GM21529 (cell line): ENCODE measurements at regions not wholly inside any gene's neighbourhood (a gene's known extent, or its start where the extent isn't known, plus 50 kb on each side); places are given as distances from the start of the nearest gene placed in this dataset.
"Not testable (repeated sequence)": the region's sequence is repeated elsewhere in the genome, so short reads cannot be mapped to it uniquely, and the experiment has no call there.

Source experiments
- ATAC-seq: cut with Tn5 transposase; IDR thresholded peaks from one replicate; pipeline ENCODE4 v1.9.1; 2021; ENCODE audit not compliant: unreplicated experiment

- ATAC-seq, result no peak
Observed at GRCh38 chr5:4013106-4013898, 417.7 kb downstream of the IRX1 start.

DNA sequence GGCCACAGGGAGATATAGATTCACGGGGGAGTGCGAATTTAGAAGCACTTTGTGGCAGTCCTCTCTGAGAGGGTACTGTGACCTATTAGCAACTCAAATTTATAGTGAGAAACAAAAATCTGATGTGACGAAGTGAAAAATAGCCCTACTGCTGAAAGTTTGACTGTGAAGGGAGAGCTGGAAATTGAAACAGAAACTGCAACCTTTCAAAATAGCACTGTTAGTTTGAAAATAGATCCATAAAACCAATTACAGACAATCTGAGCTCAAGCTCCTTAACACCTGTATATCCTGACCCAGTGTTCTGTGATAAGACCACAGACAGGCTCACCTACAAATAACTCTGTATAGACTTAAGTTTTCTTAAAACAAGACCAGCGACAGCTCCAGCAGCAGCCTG is 420.1 kb downstream of the IRX1 start:
- ATAC-seq, result no peak

GRCh38 chr5:4017076-4017803 is 421.6 kb downstream of the IRX1 start:
- ATAC-seq, result no peak

- no peak for ATAC-seq
Observed at GRCh38 chr5:4018007-4018406, 422.4 kb downstream of the IRX1 start.

DNA sequence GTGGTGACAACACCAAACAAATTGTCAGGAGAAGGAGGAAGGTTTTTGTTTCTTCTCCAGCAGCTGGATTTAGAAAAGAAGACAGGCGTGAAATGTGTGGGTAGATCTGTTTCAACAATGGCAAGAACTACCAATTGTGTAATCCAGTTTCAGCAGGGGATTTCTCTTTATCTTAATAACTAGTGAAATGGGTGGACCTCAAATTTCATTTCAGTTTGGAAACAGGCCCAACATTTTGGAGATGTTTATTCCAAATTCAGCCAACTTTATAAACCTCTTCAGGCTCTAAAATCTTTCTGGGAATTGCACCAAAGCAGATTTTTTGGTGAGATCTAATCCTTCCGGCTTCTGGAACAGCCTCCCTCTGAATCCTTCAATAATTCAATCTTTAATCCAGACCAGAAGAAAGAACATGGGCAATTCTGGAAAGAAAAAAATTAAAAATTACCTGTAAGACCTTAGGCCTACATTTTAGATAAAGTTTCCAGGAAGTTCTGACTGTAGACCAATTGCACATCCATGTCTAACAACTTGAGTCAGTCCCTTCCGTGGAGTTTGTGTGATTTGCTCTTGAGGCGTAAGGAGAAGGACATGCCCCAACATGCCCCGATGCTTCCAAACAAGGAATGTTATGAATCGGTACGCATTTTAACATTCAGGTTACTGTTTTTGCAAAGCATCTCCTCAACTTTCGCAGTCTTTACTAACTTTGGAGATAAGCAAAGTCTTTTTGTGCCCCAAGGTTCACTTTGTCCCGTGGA is 423.6 kb downstream of the IRX1 start:
- ATAC-seq, result no peak

DNA sequence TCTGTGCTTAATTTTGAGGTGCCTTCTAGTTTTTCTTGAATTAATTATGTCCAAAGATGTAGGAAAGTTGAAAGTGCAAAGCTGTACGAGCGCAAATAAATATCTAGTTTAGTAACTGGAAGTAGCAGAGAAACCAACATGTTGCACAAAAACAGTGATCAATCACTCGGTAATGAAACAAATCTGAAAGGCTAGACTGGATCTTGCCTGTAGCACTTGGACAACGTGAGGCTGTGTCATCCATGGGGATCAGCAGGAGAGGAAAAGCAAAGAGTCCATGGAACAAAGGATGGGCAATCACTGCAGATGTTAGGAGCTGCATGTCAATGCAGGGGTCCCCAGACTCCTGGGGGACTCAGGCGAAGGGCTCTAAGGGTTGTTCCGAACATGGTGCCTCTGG is 424.2 kb downstream of the IRX1 start:
- no peak for ATAC-seq

- no peak for ATAC-seq
Observed at GRCh38 chr5:4020400-4020799, 424.8 kb downstream of the IRX1 start.

GRCh38 chr5:4022056-4022670 is 426.5 kb downstream of the IRX1 start:
- ATAC-seq, result no peak

- no peak for ATAC-seq
Observed at GRCh38 chr5:4023091-4023752, 427.6 kb downstream of the IRX1 start.

GRCh38 chr5:4023753-4024335 is 428.2 kb downstream of the IRX1 start:
- no peak for ATAC-seq

DNA sequence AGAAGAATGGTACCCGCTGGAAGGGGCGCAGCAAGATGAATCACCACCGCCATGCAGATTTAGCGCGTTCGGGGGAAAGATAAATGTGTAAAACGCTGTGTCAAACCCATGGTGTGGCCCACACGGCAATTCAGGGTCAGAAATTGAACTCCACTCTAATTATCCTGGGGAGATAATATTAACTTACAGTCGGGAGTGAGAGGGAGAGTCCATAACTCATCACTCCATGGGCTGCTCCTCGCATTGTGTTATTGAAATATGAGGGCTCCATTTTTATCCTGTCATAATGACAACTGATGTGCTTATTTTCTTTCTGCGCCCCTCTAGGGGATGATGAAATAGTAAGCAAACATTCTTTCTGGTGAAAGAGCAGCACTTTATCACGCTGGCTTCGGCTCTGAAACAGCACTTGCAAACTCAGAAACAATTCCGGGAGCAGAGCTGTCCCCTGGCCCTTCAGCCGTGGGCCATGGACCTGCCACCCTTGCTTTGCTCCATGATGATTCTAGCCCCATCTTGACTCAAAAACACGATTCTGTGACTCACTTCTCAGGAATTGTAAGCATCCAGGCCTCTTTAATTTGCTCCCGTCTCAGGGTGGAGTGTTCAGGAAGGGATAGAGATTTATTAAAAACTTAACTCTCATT is 431.6 kb downstream of the IRX1 start:
- ATAC-seq, result no peak

GRCh38 chr5:4028384-4028783 is 432.8 kb downstream of the IRX1 start:
- no peak for ATAC-seq

GRCh38 chr5:4033546-4033945 is 437.9 kb downstream of the IRX1 start:
- not testable (repeated sequence) for ATAC-seq

DNA sequence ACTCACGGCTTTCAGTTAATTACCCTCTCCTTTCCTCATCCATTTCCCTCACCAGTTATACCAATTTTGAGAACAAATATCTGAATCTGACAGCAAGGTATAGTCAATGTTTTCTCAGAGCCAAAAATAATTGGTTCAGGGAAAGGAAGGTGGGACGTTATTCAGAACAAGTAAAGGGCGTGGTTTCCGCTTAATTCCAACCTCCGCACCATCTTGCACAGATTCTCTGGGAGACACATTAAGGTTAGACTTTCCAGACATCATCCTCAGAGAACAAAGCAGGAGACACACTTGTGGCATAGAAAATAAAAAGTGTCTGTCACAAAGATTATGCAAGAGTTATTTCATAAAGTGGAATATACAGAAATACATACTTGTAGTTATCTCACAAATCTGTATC is 441.2 kb downstream of the IRX1 start:
- no peak for ATAC-seq

DNA sequence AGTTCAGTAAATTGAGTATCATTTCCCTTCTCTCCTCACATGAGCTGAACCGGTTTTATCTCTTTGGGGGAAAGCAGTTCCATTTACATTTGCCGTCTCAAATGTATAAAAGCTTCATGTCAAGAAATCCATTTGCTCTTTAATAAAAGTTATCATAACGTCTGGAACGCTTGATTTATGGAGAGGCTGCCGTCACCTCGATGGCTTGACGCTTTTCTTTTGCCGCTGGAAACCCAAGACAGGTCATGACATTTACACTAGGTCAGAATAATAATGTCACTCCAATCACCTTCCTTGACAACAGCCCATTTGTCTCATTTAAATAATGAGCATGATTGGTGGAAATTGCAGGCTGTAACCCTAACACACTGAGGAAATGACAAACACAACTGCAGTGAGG is 443.4 kb downstream of the IRX1 start:
- ATAC-seq, result no peak

DNA sequence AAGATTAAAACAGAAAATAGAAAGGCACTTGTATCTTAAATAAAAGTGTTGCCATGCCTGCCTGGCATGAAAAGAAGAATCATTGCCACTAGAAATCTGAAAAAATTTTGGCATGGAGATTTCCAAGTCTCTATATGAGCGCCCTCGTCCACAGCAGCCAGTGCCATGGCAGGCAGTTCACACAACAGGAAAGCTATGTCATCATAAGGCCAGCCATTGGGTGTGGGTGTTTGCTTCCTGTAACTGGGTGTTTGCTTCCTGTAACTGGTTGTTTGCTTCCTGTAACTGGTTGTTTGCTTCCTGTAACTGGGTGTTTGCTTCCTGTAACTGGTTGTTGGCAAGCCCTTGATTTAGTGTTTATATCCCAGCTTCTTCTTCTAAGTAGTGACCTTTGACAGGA is 446.7 kb downstream of the IRX1 start:
- no peak for ATAC-seq

DNA sequence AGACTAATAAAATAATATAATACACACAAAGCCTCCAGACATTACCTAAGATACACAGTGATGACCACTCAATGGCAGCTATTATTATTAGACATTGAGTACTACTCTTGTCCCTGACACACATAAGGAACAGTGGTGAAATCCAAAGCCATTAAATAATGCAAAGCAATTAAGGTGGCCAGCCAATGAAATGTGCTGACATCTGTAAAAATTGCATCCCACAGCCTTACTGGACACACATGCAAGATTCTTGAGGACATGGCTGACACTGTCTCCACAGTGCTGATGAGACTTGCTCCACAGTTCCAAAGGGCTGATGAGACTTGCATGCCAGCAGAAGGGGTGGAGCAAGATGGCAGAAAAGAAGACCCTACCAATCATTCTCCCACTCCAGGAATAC is 447.5 kb downstream of the IRX1 start:
- no peak for ATAC-seq

DNA sequence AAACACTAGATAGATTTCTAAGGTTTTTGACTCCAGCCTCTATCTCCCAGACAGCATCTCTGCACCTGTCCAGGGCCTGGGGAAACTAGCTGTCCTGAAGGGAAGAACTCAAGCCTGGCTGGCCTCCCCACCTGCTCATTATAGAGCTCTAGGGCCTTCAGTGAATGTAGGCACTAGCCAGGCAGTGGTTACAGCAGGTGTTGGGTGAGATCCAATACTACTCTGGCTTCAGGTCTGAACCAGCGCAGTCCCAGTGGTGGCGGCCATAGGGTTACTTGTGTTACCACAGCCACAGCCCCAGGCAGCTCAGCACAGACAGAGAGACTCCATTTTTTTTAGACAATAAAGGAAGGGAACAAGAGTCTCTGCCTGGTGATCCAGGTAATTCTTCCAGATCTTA is 449.2 kb downstream of the IRX1 start:
- ATAC-seq, result no peak

DNA sequence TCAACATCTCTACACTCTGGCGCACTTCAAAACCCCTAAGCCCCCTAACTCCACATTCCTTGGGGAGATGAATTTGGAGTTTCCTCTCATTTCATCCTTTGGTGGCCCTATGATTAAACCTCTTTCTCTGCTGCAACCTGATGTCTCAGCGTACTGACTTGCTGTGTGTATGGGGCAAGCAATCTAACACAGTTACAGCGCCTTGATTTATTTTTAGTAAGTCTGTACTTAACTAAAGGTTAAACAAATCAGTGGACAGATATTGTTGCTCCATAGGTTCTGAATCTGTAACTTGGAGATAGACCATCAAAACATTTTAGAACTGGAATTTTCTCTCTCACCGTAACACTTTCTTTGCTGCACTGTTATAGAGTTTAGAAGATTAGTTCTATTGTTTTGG is 452.8 kb downstream of the IRX1 start:
- no peak for ATAC-seq

DNA sequence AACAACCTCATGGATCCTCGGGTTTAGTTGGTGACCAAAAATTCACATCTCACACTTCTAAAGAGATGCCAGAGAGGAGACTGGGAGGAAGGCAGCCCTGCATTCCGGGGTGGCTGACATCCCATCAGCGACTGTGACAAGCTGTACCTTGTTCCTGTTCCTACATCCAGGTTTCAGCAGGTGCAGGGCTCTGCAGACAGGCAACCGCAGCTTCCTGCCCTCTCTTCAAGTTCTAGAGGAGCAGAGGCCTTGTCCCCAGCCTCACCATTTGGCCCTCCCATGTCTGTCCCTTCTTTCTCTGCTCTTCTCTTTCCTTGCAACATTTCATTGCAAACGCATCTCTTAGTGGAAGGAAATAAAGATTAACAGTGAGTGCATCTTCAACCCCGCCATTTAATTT is 454.6 kb downstream of the IRX1 start:
- ATAC-seq, result no peak
